ENCODE measurements at regions not wholly inside any gene's neighbourhood (a gene's known extent, or its start where the extent isn't known, plus 50 kb on each side); places are given as distances from the start of the nearest gene placed in this dataset.

DNA sequence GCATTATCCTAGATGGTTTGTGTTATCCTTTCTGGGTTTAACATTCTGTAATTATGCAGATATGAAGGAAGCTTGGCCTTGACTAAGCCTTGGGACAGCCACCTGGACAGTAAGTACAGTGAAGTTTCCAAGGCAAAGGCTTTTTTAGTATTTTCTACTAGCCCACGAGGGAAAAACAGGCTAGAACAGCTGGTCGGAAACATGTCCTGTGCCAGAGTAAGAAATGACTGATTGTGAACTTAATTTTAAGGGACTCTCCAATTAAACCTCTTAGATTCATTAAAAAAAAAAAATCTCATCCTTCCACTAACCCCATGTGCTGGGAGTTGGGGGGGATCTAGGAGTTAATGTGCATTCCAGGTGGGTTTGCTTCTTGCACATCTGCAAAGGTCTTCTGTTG is 720.8 kb downstream of the SLC4A3 start:
- TF ChIP-seq, protein P1, sequence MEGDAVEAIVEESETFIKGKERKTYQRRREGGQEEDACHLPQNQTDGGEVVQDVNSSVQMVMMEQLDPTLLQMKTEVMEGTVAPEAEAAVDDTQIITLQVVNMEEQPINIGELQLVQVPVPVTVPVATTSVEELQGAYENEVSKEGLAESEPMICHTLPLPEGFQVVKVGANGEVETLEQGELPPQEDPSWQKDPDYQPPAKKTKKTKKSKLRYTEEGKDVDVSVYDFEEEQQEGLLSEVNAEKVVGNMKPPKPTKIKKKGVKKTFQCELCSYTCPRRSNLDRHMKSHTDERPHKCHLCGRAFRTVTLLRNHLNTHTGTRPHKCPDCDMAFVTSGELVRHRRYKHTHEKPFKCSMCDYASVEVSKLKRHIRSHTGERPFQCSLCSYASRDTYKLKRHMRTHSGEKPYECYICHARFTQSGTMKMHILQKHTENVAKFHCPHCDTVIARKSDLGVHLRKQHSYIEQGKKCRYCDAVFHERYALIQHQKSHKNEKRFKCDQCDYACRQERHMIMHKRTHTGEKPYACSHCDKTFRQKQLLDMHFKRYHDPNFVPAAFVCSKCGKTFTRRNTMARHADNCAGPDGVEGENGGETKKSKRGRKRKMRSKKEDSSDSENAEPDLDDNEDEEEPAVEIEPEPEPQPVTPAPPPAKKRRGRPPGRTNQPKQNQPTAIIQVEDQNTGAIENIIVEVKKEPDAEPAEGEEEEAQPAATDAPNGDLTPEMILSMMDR (IDR thresholded peaks at IDR 0.05 in 8 of 11, conservative IDR thresholded peaks at IDR 0.05 in 3 of 11): no peak
- no peak for TF ChIP-seq POLR2A (IDR thresholded peaks at IDR 0.05)
- TF ChIP-seq POLR2AphosphoS5 (IDR thresholded peaks at IDR 0.05): no peak
